GM13977 (cell line): ENCODE measurements at regions not wholly inside any gene's neighbourhood (a gene's known extent, or its start where the extent isn't known, plus 50 kb on each side); places are given as distances from the start of the nearest gene placed in this dataset.

Experiments used
- DNase-seq: peaks from one replicate; pipeline ENCODE4 v3.0.0; 2012; ENCODE audit warnings: low spot score
- CTCF ChIP-seq: IDR thresholded peaks from 2 replicates; pipeline ENCODE4 v1.5.1; 2012; ENCODE audit warnings: mild to moderate bottlenecking, control low read depth; ENCODE audit not compliant: insufficient read depth; ENCODE audit errors: extremely low read depth, missing control alignments
- in situ Hi-C: fragments of 300-500 bp; cut with MboI; formaldehyde crosslinking; loops from one replicate; pipeline ENCODE4 v1.12.0; 2022; ENCODE audit warnings: low sequenced_read_pairs, low pct_unique_long_range_greater_than_20kb, mixed read lengths, inconsistent platforms; ENCODE audit not compliant: unreplicated experiment

GRCh38 chr4:62482355-62482754 lies 1282.2 kb downstream of the ADGRL3 start:
- in situ Hi-C loops = no loop called here
- TF ChIP-seq CTCF = no peak
- DNase-seq = no peak

- in situ Hi-C loops = no loop called here
- TF ChIP-seq CTCF = no peak
- DNase-seq = no peak
Observed at GRCh38 chr4:62475596-62475995, 1275.5 kb downstream of the ADGRL3 start.

GRCh38 chr4:62474802-62475201 lies 1274.7 kb downstream of the ADGRL3 start:
- DNase-seq = no peak
- no peak for TF ChIP-seq CTCF

GRCh38 chr4:62471021-62471420 lies 1270.9 kb downstream of the ADGRL3 start:
- DNase-seq = no peak
- TF ChIP-seq CTCF = no peak
- in situ Hi-C loops = no loop called here

More at GRCh38 chr4:62474802-62475201, 1274.7 kb downstream of the ADGRL3 start:
- in situ Hi-C loops = no loop called here

GRCh38 chr4:62470421-62470983 lies 1270.4 kb downstream of the ADGRL3 start:
- in situ Hi-C loops = no loop called here
- no peak for DNase-seq
- no peak for TF ChIP-seq CTCF

- no peak for DNase-seq
- in situ Hi-C loops = no loop called here
- no peak for TF ChIP-seq CTCF
Observed at GRCh38 chr4:62470020-62470419, 1269.9 kb downstream of the ADGRL3 start.

GRCh38 chr4:62461961-62462360 lies 1261.8 kb downstream of the ADGRL3 start:
- no peak for DNase-seq
- no peak for TF ChIP-seq CTCF
- in situ Hi-C loops = no loop called here
